ENCODE measurements at regions not wholly inside any gene's neighbourhood (a gene's known extent, or its start where the extent isn't known, plus 50 kb on each side); places are given as distances from the start of the nearest gene placed in this dataset.
"Not testable (repeated sequence)": the region's sequence is repeated elsewhere in the genome, so short reads cannot be mapped to it uniquely, and the experiment has no call there.

DNA sequence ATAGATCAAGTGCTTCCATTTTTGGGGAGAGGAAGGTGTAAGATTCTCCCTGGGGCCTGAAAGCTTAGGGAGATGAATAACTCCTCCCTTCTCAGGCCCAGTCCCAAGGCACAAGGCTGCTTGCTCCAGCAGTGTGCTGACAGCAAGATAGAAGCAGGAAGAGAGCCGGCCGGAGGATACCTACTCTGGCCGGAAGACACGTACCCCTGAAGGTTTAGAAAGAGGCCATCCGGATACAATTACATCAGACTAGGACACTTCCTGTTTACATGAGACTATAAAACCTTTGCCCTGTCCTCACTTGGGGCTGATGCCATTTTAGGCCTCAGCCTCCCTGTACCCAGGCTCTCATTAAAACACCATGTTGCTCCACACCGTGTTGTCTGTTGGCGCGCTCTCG is 329.9 kb downstream of the SV2B start:
- H3K27ac Mint-ChIP-seq, result no peak overlapping the region
- H3K9me3 Mint-ChIP-seq, result peaks cover 0 to 4% (median 0%) of the 10 kb centered on the region in 6 donors
- no peak for DNase-seq
- peaks cover 3 to 14% (median 5%) of the 10 kb centered on the region in 3 donors for H3K27me3 Mint-ChIP-seq (ENCODE audit: low read depth in 3 of 3)
- peaks cover 8 to 14% of the 10 kb centered on the region in 2 donors for H3K4me1 Mint-ChIP-seq
- peaks cover 0 to 10% (median 0%) of the 10 kb centered on the region in 3 donors for H3K36me3 Mint-ChIP-seq
- H3K4me3 Mint-ChIP-seq, result no peak overlapping the region

DNA sequence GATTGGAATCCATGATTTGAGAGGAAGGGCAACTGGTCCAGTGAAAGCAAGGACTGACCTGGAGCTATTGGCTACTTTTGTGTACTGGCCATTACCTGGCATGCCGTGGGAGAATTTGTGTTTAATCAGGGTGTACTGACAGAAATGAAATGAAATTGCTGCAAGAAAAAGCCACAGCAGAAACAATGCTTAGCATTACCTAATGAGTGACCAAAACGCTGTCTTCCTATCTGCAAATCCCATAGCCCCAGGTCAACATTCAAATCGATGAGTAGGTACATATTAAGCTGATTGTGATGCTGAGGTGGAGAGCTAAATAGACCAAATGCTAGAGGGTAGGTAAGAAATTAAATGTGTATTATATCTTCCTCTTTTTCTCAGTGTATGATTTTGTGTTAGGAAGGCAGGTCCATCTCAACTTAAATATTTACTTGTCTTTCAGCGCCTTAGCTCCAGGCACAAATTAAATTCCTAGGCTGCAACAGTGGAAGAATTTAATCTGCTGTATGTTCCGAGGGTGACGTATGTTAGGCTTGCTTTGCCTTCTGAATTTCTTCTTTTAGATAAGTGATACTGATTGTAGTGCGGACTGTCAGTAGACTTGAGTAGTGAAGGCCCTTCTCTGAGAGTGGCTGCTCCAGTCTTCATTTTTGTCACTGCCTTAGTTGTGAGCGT is 331.1 kb downstream of the SV2B start:
- no peak overlapping the region for H3K27ac Mint-ChIP-seq
- DNase-seq, result no peak
- peaks cover 8 to 11% of the 10 kb centered on the region in 2 donors for H3K4me1 Mint-ChIP-seq
- H3K4me3 Mint-ChIP-seq, result no peak overlapping the region
- H3K9me3 Mint-ChIP-seq, result peaks cover 0 to 4% (median 0%) of the 10 kb centered on the region in 6 donors
- peaks cover 0 to 15% (median 2%) of the 10 kb centered on the region in 3 donors for H3K27me3 Mint-ChIP-seq (ENCODE audit: low read depth in 3 of 3)
- H3K36me3 Mint-ChIP-seq, result peaks cover 0 to 7% (median 0%) of the 10 kb centered on the region in 3 donors

DNA sequence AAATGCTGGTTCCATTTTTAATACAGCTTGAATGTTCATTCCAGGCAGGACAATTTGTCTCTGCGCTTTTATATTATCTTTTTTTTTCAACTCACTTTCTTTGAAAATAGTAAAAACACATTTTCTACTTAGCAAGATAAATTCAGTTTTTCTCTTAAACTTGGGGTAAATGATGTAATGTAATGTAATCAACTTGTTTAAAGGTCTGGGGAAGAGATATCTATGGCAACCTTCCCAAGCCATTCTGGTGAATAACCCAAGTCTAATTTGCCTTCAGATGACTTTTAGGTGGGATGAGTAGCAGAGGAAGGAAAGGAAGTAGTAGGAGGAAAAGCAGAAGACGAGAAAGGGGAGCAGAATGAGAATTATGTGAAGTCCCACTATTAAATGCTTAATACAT is 335.1 kb downstream of the SV2B start:
- Mint-ChIP-seq H3K4me1 (peaks cover 0 to 1% of the 10 kb centered on the region in 2 donors), H3K36me3 (peaks cover 0 to 5% (median 0%) of the 10 kb centered on the region in 3 donors), H3K4me3 (no peak overlapping the region), H3K27me3 (ENCODE audit: low read depth in 3 of 3) (peaks cover 0 to 5% (median 3%) of the 10 kb centered on the region in 3 donors), H3K9me3 (peaks cover 0 to 4% (median under 1%) of the 10 kb centered on the region in 6 donors), H3K27ac (no peak overlapping the region)
- no peak for DNase-seq

DNA sequence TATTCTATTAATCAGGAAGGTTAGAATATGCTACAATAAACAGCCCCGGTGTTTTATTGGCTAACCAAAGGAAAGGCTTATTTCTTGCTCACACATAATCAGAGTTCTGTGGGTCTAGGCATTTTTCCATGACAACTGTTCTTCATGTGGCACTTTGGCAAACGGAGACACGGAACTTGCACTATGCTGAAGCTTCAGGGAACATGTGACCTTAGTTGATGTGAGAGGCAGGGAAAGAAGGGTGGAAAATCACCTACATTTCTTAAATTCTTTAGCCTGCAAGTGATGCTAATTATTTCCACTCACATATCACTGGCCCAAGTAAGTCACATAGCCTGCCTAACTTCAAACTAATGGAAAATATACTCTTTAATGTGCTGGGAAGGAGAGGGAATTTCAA is 344.6 kb downstream of the SV2B start:
- H3K4me1 Mint-ChIP-seq, result no peaks in the 10 kb centered on the region
- peaks cover 2 to 9% (median 5%) of the 10 kb centered on the region in 3 donors for H3K27me3 Mint-ChIP-seq (ENCODE audit: low read depth in 3 of 3)
- H3K4me3 Mint-ChIP-seq, result no peak overlapping the region
- H3K36me3 Mint-ChIP-seq, result peaks cover 0 to 4% (median 4%) of the 10 kb centered on the region in 3 donors
- H3K27ac Mint-ChIP-seq, result no peak overlapping the region
- no peak for DNase-seq
- H3K9me3 Mint-ChIP-seq, result peaks cover 0 to 5% (median 1%) of the 10 kb centered on the region in 6 donors

DNA sequence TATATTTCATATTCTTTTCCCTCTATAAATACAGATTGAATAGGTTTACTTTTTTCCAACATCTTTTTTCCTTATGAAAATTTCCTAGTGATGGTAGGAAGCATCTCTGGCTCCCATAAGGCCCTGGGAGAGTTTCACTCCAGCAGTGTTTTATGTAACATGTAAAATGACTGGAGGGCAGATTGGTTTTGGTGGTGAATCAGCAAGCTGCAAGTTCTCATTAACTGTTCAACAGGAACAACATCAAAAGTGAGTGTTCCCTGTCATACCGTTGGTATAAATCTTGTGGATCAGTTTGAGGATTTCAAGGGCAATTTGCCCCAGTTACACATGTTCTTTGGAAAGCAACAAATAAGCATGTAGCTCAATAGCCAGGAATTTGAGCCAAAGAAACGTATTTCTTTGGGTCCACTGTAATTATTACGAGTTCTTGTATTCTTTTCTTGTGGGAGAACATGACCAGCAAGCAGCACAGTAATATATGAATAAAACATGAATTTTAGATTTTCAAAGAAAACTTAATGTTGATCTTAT is 345.7 kb downstream of the SV2B start:
- Mint-ChIP-seq H3K36me3 (peaks cover 0 to 4% (median 4%) of the 10 kb centered on the region in 3 donors), H3K4me3 (no peak overlapping the region), H3K27me3 (ENCODE audit: low read depth in 3 of 3) (peaks cover 2 to 6% (median 5%) of the 10 kb centered on the region in 3 donors), H3K27ac (no peak overlapping the region), H3K9me3 (no peaks in the 10 kb centered on the region), H3K4me1 (no peaks in the 10 kb centered on the region)
- no peak for DNase-seq

DNA sequence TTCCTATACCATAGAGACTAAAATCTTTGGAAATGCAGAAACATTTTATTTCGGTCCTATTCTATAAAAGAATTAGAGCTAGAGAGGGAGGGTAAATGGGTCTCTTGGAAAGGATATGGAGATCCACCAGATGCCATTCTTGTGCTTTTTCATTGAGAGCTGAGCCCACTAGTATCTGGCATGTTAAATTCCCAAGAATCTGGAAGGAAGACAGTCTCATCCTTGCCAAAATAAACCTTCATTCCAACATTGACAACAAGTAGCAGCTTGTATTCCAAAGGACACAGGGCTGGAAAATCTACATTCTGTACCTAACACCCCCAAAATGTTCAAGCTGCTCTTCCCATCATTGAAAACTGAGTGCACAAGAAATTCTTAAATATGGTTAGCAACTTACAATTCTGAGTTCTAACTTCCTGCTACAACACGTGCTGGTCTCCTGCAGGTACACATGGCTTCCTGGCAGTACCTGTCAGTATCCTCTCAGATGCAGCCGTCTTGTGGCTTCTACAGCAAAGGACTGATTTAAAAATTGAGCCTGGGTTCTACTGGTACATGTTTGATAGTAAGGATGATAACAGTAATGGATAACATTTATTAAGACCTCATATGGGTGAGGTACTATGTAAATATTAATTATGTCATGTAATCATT is 348.1 kb downstream of the SV2B start:
- Mint-ChIP-seq H3K9me3 (no peaks in the 10 kb centered on the region), H3K4me1 (peaks cover 1 to 6% of the 10 kb centered on the region in 2 donors), H3K27ac (no peak overlapping the region), H3K27me3 (ENCODE audit: low read depth in 3 of 3) (peaks cover 4 to 5% (median 5%) of the 10 kb centered on the region in 3 donors), H3K36me3 (no peaks in the 10 kb centered on the region), H3K4me3 (no peak overlapping the region)
- DNase-seq, result no peak

DNA sequence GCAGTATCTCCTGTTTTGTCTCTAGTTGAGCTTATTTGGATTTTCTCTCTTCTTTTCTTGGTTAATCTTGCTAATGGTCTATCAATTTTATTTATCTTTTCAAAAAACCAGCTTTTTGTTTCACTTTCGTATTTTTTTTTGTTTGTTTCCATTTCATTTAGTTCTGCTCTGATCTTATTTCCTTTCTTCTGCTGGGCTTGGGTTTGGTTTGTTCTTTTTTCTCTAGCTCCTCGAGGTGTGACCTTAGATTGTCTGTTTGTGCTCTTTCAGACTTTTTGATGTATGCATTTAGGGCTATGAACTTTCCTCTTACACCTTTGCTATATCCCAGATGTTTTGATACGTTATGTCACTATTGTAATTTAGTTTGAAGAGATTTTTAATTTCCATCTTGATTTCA is 353.3 kb downstream of the SV2B start:
- Mint-ChIP-seq H3K27ac (peak overlapping the region in 4 of 6 donors; percentile 2 to 67 (median 20)), H3K4me3 (peak overlapping the region in 2 of 5 donors; percentile 47 to 52), H3K27me3 (ENCODE audit: low read depth in 3 of 3) (peaks cover 4 to 11% (median 6%) of the 10 kb centered on the region in 3 donors), H3K4me1 (peaks cover 8 to 15% of the 10 kb centered on the region in 2 donors), H3K9me3 (peaks cover 0 to 11% (median 8%) of the 10 kb centered on the region in 6 donors)
- not testable (repeated sequence) for H3K36me3 Mint-ChIP-seq, DNase-seq

DNA sequence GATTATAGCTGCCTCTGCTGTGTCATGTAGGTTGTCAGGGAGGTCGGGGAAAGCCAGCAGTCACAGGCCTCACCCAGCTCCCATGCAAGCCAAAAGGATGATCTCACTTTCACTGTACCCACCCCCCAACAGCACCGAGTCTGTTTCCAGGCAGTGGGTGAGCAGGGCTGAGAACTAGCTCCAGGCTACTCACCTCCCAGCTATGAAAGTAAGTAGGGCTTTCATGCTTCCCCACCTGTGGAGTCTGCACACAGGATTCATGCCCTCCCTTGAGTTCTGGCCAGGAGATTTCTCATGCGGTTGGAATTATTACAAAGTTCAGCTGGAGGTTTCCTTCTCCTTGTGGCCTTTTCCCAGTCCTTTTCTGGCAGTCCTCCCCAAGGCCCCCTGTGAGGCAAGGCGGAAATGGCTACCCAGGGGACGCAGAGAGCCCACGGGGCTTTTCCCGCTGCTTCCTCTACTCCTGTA is 356.2 kb downstream of the SV2B start:
- Mint-ChIP-seq H3K27ac (no peak overlapping the region), H3K36me3 (peaks cover 0 to 5% (median 3%) of the 10 kb centered on the region in 3 donors), H3K4me3 (no peak overlapping the region), H3K27me3 (ENCODE audit: low read depth in 3 of 3) (peaks cover 4 to 11% (median 6%) of the 10 kb centered on the region in 3 donors), H3K4me1 (peaks cover 8 to 15% of the 10 kb centered on the region in 2 donors), H3K9me3 (peaks cover 0 to 11% (median 8%) of the 10 kb centered on the region in 6 donors)
- no peak for DNase-seq

DNA sequence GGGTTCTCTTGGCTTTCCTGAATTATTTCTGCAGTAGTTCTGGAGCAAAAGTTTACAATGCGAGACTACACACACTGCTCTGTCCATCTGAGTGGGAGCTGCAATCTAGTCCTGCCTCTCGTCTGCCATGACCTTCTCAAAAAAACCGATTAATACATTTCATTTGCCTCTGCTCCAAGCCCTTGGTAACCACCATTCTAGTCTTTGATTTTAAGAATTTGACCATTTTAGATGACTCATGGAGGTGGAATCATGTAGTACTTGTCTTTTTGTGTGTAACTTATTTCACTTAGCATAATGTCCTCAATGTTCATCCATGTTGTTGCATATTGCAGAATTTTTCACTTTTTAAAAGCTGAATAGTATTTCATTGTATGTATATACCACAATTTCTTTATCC is 356.9 kb downstream of the SV2B start:
- H3K27ac Mint-ChIP-seq, result no peak overlapping the region
- peaks cover 8 to 15% of the 10 kb centered on the region in 2 donors for H3K4me1 Mint-ChIP-seq

DNA sequence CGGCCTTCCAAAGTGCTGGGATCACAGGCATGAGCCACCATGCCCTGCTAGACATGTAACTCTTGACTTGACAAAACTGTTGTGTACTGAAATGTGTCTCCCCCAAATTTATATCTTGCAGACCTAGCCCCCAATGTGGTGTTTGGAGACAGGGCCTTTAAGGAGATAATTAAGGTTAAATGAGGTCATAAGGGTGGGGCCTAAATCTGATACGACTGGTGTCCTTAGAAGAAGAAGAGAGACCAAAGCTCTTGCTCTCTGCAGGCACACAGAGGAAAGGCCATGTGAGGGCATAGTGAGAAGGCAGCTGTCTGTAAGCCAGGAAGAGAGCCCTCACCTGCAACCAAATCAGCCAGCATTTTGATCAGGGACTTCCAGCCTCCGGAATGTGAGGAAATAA is 361.3 kb downstream of the SV2B start:
- peaks cover 3 to 5% (median 5%) of the 10 kb centered on the region in 3 donors for H3K27me3 Mint-ChIP-seq (ENCODE audit: low read depth in 3 of 3)
- no peaks in the 10 kb centered on the region for H3K4me1 Mint-ChIP-seq
- no peaks in the 10 kb centered on the region for H3K36me3 Mint-ChIP-seq
- H3K4me3 Mint-ChIP-seq, result no peak overlapping the region
- H3K9me3 Mint-ChIP-seq, result no peaks in the 10 kb centered on the region
- H3K27ac Mint-ChIP-seq, result no peak overlapping the region
- no peak for DNase-seq

More for the DNA sequence above, 356.9 kb downstream of the SV2B start:
- H3K27me3 Mint-ChIP-seq (ENCODE audit: low read depth in 3 of 3), result peaks cover 4 to 11% (median 5%) of the 10 kb centered on the region in 3 donors
- peaks cover 0 to 11% (median 8%) of the 10 kb centered on the region in 6 donors for H3K9me3 Mint-ChIP-seq
- no peak for DNase-seq
- no peak overlapping the region for H3K4me3 Mint-ChIP-seq
- peaks cover 0 to 5% (median 3%) of the 10 kb centered on the region in 3 donors for H3K36me3 Mint-ChIP-seq

DNA sequence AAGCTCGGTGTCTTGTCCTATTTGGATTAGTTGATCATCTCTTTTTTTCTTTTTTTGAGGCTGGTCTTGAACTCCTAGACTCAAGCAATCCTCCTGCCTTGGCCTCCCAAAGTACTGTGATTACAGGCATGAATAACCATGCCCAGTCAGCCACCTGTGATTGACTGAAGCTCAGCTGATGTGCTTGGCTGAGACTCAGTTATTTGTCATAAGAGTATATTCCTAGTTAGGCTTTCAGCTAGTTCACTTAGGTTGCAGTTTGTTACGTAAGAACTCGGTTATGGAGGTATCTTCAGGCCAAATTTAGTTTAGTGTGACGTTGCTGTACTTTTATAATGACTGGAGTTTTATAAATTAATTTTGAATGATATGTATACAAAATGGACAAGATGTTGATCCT is 365.0 kb downstream of the SV2B start:
- no peaks in the 10 kb centered on the region for H3K36me3 Mint-ChIP-seq
- H3K4me1 Mint-ChIP-seq, result peaks cover 11 to 17% of the 10 kb centered on the region in 2 donors
- H3K9me3 Mint-ChIP-seq, result no peaks in the 10 kb centered on the region
- H3K4me3 Mint-ChIP-seq, result no peak overlapping the region
- no peak for DNase-seq
- H3K27me3 Mint-ChIP-seq (ENCODE audit: low read depth in 3 of 3), result peaks cover 3 to 15% (median 6%) of the 10 kb centered on the region in 3 donors
- no peak overlapping the region for H3K27ac Mint-ChIP-seq

DNA sequence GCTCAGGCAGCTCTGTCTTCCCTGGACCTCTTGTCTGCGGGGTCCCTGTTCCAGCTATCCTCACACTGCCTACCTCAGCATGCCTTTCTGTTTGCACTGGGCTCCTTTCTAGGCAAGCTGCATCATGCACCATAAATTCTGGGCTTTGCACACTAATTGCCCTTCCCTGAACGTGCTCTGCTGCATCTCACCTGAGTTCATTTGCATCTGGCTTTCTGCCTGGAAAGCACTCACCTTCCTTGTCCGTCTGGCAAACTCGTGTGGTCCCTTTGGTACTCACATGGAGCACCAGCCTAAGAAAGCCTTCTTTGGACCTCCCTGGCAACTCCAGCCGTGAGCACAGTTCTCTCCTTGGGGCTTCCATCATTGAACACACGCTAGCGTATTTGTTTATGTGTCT is 365.6 kb downstream of the SV2B start:
- no peak for DNase-seq
- Mint-ChIP-seq H3K27ac (no peak overlapping the region), H3K9me3 (no peaks in the 10 kb centered on the region), H3K4me3 (no peak overlapping the region), H3K4me1 (peaks cover 17 to 23% of the 10 kb centered on the region in 2 donors), H3K36me3 (no peaks in the 10 kb centered on the region), H3K27me3 (ENCODE audit: low read depth in 3 of 3) (peaks cover 3 to 14% (median 3%) of the 10 kb centered on the region in 3 donors)

DNA sequence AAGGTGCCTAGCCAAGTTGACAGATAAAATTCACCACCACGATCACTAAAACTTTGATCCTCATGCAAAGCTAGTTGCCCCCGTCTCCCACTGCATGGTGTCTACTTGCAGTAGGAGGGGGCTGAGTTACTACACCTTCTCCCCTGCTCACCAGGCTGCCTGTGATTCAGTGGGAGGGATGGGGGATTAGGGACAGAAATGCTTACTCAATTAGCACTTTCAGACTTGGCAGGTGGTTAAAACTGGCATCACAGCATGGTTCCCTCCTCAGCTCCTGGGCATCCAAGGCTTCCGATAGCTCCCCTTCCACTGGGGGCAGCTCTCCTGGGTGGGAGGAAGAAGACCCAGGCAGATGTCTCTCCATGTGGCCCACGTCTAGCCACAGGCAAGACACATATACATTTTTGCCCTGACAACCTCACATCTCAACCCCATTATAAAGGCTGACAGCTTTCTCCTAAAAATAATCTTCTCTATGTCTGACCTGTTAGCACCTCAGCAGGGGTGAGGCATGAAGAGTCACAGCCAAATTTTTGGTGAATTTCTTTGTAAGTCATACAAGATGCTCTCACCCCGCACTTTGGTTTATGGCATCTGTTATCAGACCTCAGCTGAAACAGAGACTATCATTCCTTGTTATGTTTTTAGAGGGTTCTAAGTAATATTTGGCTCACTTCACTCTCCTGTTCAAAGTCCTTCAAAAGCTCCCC is 369.0 kb downstream of the SV2B start:
- peaks cover 0 to 2% (median 0%) of the 10 kb centered on the region in 6 donors for H3K9me3 Mint-ChIP-seq
- H3K27me3 Mint-ChIP-seq (ENCODE audit: low read depth in 3 of 3), result peaks cover 4 to 11% (median 6%) of the 10 kb centered on the region in 3 donors
- H3K4me3 Mint-ChIP-seq, result peak overlapping the region; percentile 3 to 31 (median 22)
- peak overlapping the region in 4 of 6 donors; percentile 7 to 81 (median 46) for H3K27ac Mint-ChIP-seq
- H3K36me3 Mint-ChIP-seq, result no peaks in the 10 kb centered on the region
- DNase-seq, result no peak
- H3K4me1 Mint-ChIP-seq, result peaks cover 41 to 42% of the 10 kb centered on the region in 2 donors
